ENCODE measurements at regions not wholly inside any gene's neighbourhood (a gene's known extent, or its start where the extent isn't known, plus 50 kb on each side); places are given as distances from the start of the nearest gene placed in this dataset.

GRCh38 chr2:55105456-55105855 is 55.2 kb upstream of the RTN4 start:
- Histone ChIP-seq H3K36me3 (ENCODE audit: insufficient read depth in 1 of 2, low read depth in 1 of 2) (no peaks in the 10 kb centered on the region), H3K4me3 (no peak overlapping the region), H3K27me3 (ENCODE audit: insufficient read depth in 3 of 3, low read length in 2 of 3) (no peaks in the 10 kb centered on the region), H3K27ac (no peak overlapping the region), H3K9me3 (no peaks in the 10 kb centered on the region), H3K4me1 (peaks cover 14% of the 10 kb centered on the region)
- 98 to 100% (median 99%) methylated on average over 2 of the region's 2 CpGs for WGBS, 3 donors
- intact Hi-C loops (cut with DNase I) = no loop called here
- no peak for TF ChIP-seq CTCF (IDR thresholded peaks at IDR 0.05)
- no peak for ATAC-seq
- DNase-seq = no peak

GRCh38 chr2:55103046-55103445 is 52.8 kb upstream of the RTN4 start:
- no peak for ATAC-seq
- Histone ChIP-seq H3K27ac (no peak overlapping the region), H3K27me3 (ENCODE audit: insufficient read depth in 3 of 3, low read length in 2 of 3) (no peaks in the 10 kb centered on the region), H3K36me3 (ENCODE audit: insufficient read depth in 1 of 2, low read depth in 1 of 2) (no peaks in the 10 kb centered on the region), H3K4me1 (peaks cover 23% of the 10 kb centered on the region), H3K9me3 (no peaks in the 10 kb centered on the region), H3K4me3 (no peak overlapping the region)
- TF ChIP-seq CTCF (IDR thresholded peaks at IDR 0.05) = no peak
- no peak for DNase-seq
- intact Hi-C loops (cut with DNase I) = no loop called here
- 58 to 75% (median 62%) methylated on average over 3 of the region's 3 CpGs for WGBS, 3 donors

GRCh38 chr2:55102056-55102812 is 52.0 kb upstream of the RTN4 start:
- Histone ChIP-seq H3K27ac (peak overlapping the region; percentile 56), H3K27me3 (ENCODE audit: insufficient read depth in 3 of 3, low read length in 2 of 3) (no peaks in the 10 kb centered on the region), H3K4me3 (no peak overlapping the region), H3K9me3 (no peaks in the 10 kb centered on the region), H3K36me3 (ENCODE audit: insufficient read depth in 1 of 2, low read depth in 1 of 2) (no peaks in the 10 kb centered on the region), H3K4me1 (peaks cover 31% of the 10 kb centered on the region)
- no peak for TF ChIP-seq CTCF (IDR thresholded peaks at IDR 0.05)
- no peak for ATAC-seq
- 59 to 71% (median 66%) methylated on average over 4 of the region's 4 CpGs for WGBS, 3 donors
- no peak for DNase-seq
- intact Hi-C loops (cut with DNase I) = no loop called here

GRCh38 chr2:55101466-55101865 is 51.2 kb upstream of the RTN4 start:
- Histone ChIP-seq H3K4me3 (no peak overlapping the region), H3K9me3 (no peaks in the 10 kb centered on the region), H3K27ac (peak overlapping the region; percentile 47), H3K27me3 (ENCODE audit: insufficient read depth in 3 of 3, low read length in 2 of 3) (no peaks in the 10 kb centered on the region), H3K4me1 (peaks cover 38% of the 10 kb centered on the region), H3K36me3 (ENCODE audit: insufficient read depth in 1 of 2, low read depth in 1 of 2) (no peaks in the 10 kb centered on the region)
- ATAC-seq (no peak), DNase-seq (no peak)
- TF ChIP-seq CTCF (IDR thresholded peaks at IDR 0.05) = no peak
- intact Hi-C loops (cut with DNase I) = no loop called here
